ENCODE measurements at regions not wholly inside any gene's neighbourhood (a gene's known extent, or its start where the extent isn't known, plus 50 kb on each side); places are given as distances from the start of the nearest gene placed in this dataset.
A peak's percentile ranks its signal among the peaks of the same experiment; 100 is the strongest.

DNA sequence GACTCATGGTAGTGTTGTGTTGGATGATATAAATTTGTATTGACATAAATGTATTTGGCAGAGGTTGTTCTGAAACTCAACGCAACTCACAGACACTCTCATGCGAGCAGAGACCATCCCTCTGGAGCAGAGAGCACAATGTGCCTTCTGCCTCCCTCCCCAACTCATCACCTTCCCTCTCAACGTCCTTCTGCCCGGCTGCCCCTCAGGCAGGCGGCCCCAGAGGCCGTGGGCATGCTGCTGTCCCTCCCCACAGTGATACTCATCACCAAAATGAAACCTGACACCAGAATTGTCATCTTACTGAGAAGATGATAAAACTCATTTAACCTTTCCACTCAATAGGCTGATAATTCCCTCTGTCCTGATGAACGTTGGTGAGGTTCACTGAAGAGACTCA lies 260.6 kb downstream of the ETS1 start:
- DNase-seq = no peak

DNA sequence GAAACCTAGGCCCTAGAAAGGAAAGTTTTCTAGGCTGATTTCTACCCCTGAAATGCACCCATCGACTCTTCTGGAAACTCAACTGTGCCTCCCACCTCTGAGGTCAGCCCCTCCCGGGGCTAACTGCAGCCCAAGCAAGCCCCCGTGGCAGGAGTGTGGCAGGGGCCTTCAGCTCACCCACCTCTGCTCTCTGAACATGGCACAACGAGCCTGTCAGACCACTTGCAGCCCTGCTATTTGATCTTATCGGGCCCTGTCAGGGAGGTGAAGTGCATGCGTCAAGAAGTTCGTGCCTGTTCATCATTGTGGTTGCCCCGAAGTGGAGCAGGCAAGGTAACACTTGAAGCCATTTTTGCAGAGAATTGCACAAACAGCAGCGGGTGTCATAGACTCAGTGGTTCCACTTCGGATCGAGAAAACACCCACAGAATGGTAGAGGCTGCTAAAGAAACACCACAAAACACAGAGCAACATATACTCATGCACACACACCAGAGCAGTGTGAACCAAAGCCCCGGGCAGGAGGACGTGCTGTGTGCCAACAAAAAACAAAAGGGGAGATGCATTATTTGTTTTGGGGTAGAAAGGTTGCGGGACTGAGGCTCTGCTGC lies 262.7 kb downstream of the ETS1 start:
- peak; percentile 90 to 91 for DNase-seq

DNA sequence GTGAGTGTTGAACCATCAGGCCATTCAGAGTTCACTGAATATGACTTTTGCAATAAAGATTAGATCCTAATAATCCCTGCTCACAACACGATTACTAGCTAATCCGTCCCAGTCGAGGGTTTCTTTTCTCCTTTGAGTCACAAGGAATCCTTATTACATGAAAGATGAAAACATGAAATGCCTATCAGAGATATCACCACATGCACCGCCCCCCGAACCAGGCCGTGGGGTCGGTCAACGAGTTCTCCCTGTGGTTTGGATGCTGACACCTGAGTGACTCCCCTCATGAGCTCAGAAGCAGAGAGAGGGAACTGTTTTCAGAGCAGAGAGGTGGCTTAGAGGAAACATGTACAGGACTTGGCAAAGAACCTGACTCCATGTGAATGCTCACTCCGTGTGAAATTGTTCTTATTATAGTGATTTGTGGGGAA lies 263.3 kb downstream of the ETS1 start:
- DNase-seq = peak in 1 of 2 donors; percentile 54

DNA sequence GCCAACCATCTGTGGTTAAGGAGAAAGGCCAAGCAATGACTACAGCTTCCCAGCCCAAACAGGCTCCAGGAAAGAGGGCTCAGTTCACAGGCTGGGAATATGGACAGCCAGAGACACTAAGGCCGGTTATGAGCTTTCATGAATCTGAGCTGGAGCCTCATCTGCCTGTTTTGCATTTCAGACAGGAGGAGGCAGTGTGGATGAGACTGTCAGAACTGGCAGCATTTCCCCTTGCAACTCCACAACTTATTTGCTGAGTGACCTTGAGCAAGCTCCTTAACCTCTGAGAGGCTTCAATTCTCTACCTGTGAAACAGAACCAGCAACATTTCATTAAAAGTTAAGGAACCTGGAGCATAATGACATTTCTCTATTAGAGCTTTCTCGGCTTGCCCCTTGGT lies 264.0 kb downstream of the ETS1 start:
- peak; percentile 68 to 77 for DNase-seq

DNA sequence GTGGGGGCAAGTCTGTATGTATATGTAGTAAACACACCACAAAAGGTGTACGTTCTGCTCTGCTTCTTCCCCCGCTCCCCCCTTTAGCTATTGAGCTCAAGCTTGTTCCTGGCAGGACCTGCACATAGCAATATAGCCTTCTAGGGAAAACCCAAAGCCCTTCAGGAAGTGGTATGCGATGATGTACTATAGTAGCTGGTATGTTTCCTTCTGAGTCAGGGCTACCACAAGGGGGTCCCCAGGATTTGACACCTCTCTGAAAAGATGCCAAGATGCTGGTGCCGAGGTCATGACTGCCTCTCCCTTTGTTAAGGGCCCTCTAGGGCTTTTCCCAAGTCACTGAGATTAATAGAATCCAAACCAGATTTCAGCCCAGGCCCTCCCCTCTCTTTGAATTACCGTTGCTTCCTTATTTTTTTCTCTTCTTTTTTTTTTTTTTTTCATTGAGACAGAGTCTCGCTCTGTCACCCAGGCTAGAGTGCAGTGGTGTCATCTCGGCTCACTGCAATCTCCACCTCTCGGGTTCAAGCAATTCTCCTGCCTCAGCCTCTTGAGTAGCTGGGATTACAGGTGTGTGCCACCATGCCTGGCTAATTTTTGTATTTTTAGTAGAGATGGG lies 268.4 kb downstream of the ETS1 start:
- DNase-seq = peak; percentile 87 to 90

DNA sequence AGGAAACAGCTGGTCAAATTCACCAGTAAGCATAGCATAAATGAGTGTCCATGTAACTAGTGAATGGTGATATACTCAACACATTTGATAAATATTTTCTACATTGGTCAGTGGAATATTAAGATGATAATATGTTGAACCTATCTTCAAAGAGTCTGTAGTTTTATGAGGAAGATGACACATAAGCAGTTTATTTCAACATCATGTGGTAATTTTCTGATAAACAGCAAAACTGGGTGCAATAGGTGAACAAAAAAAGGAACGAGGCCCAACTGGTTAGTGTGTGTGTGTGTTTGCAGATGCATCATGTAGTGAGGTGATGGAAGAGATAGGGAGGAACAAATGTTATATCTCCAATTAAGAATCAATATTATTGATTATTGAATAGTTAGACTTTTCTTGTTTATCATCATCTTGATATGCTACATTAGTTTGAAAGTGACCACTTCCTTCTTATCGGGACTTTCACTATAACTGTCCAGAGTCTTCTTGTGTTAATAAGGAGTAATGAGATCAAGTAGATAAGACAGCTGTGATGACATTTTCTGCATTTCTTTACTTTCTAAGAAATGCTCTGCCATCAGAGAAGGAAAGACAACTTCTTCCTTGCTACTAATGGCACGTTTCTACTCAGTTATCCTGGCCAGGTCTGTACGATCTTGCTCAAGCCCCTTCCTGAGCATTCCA lies 270.7 kb downstream of the ETS1 start:
- no peak for DNase-seq

DNA sequence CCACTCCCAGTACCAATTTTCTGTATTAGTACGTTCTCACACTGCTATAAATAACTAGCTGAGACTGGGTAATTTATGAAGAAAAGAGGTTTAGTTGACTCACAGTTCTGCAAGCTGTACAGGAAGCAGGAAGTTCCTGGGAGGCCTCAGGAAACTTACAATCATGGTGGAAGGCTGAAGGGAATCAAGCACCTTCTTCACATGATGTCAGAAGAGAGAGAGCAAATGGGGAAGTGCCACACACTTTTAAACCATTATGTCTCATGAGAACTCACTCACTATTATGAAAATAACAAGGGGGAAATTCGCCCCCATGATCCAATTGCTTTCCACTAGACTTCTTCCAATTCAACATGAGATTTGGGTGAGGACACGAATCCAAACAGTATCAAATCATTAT lies 271.4 kb downstream of the ETS1 start:
- DNase-seq = no peak

DNA sequence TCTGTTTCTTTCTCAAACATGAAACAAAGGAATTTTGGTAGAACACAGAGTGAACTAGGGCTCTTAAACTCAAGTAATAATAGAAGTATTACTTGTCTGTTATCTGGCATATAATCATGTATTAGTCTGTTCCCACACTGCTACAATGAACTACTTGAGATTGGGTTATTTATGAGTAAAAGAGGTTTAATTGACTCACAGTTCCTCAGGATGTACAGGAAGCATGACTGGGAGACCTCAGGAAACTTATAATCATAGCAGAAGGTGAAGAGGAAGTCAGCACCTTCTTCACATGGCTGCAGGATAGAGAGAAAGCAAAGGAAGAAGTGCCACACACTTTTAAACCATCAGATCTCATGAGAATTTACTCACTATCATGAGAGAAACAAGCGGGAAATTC lies 273.4 kb downstream of the ETS1 start:
- DNase-seq = no peak

DNA sequence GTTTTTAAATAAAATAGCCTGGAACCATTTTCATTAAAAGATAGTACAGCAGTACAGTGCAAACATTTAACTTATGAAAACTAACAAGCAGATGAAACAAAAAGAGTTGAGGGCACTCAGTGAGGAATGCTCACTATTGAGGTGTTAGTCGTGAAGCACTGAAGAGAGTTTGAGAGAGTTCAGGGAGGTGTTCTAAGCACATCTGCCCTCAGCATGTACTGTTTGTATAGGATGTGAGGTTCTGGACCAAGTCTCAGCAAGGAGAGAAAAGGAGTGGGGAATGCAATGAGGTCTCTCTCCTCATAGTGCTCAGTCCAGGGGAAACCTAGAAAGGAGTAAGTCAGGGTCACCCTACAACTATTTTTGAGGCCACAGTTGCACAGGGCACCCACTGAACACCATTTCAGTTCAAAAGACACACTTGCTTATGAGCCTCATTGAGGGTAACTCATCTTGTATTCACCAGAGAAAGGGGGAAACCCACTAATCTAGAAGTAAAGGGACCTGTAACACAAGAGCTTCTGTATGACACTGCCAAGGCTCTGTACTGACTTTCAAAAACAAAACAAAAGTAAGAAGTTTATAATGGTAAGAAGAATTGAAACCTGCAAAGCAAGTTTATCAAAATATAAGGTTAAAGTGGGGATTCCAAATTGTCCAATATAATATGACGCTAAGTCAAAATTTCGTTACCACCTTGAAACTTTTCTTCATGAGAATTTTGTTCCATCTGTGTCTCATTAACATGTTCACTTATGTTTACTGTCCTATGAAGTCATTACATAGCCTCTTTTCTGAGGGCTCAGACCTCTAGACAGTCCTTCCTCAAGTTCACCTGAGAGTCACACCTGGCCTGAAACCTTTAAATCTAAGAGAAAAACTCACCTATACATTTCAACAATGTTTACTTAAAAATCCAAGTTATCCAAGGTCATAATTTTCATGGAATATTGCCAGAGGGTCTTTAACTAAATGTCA lies 275.3 kb downstream of the ETS1 start:
- DNase-seq = peak in 1 of 2 donors; percentile 53

DNA sequence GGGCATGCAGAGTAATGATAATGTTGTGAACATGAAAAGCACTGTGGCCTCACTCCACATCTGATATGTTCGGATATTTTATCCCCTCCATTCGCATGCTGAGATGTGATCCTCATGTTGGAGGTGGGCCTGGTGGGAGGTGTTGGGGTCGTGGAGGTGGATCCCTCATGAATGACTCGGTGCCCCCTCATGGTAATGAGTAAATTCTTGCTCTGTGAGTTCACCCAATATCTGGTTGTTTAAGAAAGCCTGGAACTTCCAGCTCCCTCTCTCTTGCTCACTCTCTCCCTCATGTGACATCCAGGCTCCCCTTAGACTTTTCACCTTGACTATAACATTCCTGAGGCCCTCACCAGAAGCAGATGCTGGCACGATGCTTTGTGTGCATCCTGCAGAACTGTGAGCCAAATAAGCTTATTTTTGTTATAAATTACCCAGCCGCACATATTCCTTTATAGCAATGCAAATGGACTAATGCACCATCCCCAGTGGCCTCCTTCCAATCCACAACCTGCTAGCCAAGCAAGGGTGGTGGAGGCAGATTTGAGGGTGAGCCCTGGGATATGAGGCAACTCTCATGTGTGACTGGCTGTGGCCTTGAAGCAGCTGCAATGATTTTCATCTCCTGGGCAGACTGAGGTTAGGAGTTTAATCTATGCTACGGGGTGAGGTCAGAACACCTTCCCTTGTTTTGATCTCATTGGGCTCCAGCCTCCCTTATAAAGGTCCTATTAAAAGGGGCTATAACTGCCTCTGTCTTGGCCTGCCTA lies 276.5 kb downstream of the ETS1 start:
- no peak for DNase-seq

DNA sequence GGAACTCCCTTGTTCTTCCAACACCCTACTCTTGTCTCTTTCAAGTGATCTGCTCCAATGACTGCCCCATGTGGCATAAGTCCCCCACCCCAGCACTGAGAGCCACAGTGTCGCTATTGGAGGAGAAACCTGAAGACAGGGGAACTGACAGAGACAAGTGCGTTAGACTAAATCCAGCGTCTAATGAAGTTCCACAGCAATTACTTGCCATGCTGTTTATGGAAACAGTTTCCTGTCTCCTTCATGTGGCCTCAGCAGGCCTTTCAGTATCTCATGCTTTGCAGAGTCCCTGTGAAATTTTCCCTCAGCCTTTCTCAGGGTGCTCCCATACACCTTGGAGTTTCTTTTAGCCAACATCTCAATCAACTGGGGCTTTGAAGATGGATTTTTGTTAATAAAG lies 277.4 kb downstream of the ETS1 start:
- DNase-seq = no peak

DNA sequence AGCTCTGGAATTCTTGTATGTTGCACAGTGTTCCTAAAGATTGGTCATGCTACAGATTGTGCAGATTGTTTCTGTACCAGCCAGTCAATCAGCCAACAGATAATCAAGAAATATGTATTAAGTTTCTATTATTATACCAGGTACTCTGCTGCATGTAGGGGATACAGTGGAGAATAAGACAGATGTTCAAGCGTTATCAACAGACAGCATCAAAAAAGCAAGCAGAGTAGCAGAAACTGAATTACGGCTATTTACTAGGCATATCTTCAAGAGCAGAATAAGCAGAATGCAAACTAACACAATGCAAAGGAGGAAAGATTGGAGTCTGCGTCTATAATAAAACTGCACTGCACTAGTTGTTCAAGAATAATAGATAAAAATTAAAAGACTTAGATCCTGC lies 278.6 kb downstream of the ETS1 start:
- DNase-seq = no peak

DNA sequence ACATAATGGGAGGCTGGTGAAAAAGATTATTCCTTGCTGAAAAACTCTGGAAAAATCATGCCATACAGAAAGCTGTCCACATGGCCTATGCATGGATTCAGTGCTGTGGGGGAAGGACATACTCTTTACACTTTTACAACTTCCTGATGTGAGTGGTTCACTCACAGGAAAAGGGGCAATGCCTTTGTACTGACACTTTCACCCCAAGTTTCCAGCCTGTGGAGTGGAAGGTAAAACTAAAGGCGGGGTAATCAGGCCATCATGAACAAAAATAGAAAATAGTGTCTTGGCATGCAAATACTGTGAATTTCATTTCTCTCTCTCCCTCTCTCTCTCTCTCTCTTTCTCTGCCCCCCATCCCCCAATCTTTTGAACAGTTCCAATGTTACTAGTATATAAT lies 281.8 kb downstream of the ETS1 start:
- peak in 1 of 2 donors; percentile 59 for DNase-seq

DNA sequence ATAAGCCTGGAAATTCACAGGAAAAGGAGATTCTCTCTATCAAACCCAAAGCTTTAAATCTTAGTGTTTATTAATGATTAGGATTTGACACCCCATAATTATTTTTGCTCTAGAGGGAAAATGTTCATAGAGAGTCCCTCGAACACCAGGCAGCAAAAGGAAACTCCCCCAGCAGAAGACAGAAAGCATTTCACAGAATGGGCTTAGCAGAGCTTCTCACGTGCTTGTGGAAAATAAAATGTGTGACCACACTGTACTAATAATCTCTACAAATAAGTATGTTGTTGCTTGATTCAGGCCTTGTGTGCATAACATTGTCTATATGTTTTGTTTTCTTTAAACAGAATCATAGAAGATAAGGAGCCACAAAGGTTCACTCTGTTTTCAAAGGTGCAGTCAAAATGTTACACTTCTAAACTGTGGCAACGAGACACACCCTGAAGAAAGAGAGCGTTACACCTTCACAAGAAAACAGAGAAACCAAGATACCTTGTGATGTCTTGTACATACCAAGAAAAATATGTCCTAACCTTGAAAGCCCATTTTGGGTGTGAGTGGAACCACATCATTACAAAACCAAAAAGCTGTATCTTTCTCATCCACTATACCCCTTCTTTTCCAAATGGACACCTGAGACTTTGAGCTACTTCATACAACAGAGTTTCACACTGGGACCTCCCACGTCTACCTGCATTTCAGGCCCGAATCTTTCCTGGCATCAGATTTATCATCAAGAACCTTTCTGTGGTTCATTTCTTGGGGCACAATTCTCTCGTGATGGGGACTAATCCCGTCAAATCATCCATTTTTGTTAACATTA lies 282.5 kb downstream of the ETS1 start:
- peak; percentile 55 to 88 for DNase-seq

DNA sequence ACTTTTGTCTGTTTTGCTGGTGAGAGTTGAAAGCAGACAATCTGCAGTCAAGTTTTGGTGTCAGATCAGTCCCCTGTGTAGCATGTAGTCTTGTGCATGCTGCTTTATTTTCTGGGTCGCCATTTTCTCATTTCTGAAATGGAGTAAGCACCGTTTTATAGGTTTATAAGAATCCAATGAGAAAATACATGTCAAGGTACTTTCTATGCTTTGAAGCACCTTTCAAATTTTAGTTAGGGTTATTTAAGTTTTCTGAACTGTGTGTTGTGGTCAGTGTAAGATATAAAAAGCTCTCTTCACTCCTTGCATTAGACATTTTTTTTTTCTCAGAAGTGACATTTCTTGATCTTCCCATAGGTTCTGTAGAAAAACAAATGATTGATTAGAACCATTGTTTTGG lies 283.2 kb downstream of the ETS1 start:
- peak in 1 of 2 donors; percentile 64 for DNase-seq

DNA sequence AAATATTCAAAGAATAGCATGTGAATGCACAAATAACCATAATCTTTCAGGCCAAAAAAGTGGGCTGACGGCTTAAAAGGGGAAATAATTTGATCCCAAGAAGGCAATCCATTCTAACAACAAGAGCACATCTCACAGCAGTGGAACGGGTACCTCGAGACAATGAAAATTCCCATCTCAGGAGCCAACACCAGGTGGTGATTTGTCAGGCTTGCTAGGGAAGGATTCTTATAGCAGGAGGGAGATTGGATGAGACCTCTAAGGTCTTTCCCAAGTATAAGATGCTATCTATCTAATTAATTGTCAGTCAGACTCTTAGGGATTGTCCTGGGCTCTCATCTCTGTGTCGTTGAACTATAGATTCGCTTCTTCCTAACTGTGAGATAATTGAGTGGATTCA lies 284.0 kb downstream of the ETS1 start:
- DNase-seq = no peak

DNA sequence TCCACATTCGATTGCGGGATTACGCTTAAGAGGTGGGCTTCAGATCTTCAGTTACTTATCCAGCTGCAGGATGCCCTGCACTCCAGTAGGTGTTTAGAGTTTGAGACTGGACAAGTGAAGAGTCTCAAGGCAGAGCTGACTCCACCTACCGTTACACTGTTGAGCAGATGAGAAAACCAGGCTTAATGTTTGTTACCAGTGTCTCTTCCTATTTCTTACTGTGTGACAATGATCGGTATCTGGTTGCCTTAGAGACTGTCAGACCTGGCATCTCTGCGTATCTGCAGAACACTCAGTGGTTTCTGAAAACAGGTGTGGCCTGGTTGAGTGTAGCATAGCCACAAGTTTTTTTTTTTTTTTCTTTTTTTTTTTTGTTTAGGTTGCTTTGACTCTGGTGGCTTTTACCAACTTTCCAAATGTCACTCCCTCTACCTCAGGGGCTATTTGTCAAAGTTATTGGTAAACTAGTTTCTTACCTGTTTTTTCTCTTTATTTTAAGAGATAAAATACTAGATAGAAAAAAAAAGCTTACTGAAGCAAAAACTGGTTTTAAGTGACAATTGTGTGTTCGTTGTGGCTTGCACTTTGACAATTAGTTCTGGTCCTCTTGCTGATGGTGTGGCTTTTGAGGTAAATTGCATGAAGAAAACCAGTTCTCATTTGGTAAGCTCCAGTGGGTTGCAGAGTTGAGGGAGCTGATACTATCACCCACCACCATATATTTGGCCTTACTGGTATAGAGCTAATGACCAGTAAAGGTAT lies 284.8 kb downstream of the ETS1 start:
- peak; percentile 92 to 96 for DNase-seq

DNA sequence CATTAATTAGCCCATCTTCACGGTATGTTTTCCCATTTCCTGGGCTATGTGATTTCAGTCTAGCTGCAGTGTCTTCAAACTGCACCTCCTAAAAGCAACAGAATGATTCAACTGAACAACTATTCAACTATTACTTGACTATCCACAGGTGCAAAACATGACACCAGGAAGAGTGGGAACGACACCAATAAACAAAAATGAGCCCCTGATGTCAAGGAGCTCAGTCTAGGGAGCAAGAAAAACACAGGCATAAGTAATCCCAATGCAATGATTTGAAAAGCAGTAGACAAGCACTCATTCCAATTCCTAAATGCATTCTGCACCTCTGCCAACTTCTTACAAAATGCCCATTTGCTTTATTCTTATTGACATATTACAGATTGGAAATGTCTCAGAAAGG lies 285.6 kb downstream of the ETS1 start:
- peak in 1 of 2 donors; percentile 48 for DNase-seq

DNA sequence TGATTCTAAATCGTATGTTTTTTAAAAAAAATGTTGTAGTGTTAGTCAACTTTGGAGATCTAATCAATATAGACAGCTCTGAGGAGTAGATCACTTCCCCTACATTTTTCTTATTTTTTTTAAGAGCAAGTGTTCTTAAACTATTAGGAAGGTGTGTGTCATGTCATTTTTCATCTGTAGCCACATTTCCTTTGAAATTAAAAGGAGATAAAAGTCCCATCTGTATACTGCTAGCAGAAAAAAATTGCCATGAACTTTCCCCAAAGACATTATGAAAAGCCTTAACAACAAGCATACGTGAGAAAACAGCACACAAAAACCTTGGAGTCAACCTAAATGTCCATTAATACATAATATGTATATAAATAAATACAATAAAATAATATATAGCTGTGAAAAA lies 286.6 kb downstream of the ETS1 start:
- DNase-seq = peak in 1 of 2 donors; percentile 84

DNA sequence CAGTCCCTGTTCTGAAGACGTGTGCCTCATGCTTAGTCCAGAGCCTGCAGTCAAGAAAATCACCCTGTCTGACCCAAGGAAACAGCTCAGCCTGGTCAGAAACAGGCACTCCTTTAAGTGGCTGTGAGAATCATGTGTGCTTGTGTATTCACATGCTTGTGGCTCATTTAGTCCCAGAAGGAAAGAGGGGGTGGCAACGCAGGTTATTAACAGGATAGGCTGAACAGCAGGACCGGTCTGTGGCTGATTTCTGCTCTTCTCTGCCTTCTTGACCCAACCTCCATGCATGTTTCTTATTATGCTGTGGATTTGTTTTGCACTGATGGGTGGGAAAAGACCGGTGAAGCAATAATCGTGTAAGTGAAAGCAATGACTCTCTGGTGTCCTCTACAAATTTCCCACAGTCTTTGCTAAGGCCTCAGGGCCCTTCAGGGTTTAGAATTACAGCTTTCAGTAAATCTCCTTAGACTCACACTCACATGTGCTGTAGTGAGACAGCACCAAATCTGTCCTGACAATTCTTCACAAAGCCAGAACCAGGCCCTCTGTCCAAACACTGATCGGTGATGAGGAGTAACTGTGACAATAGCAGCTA lies 288.1 kb downstream of the ETS1 start:
- peak in 1 of 2 donors; percentile 42 for DNase-seq

Measured in CD4-positive, alpha-beta T cell treated with Interleukin-4 for 1 hour (primary cell).